Esophagus squamous epithelium (tissue), 5 donors: ENCODE measurements at regions not wholly inside any gene's neighbourhood (a gene's known extent, or its start where the extent isn't known, plus 50 kb on each side); places are given as distances from the start of the nearest gene placed in this dataset.

Source experiments
- DNase-seq: peaks from one replicate; lab custom pipeline; 2025; lab: John Stamatoyannopoulos, UW
- H3K27ac ChIP-seq, 4 donors: fragments of 200-600 bp; sonication (generic); one replicate each; pipeline ENCODE4 v1.5.1; 2016 to 2019; ENCODE audit warnings: mild to moderate bottlenecking in 1 of 4
- H3K27me3 ChIP-seq, 4 donors: fragments of 200-600 bp; sonication (generic); 1 replicate in 3 of 4; 2 replicates in 1 of 4; pipeline versions ENCODE4 v1.5.1 to v1.6.0; 2017 to 2021; ENCODE audit warnings: antibody characterized with exemption in 1 of 4
- H3K36me3 ChIP-seq, 3 donors: fragments of 200-600 bp; sonication (generic); one replicate each; pipeline ENCODE4 v1.5.1; 2016 to 2019
- H3K4me1 ChIP-seq, 3 donors: fragments of 200-600 bp; sonication (generic); one replicate each; pipeline ENCODE4 v1.5.1; 2017 to 2019
- H3K4me3 ChIP-seq, 4 donors: fragments of 200-600 bp; sonication (generic); 1 replicate in 3 of 4; 2 replicates in 1 of 4; pipeline ENCODE4 v1.5.1; 2016 to 2019; ENCODE audit warnings: mild to moderate bottlenecking in 2 of 4, moderate library complexity in 1 of 4
- H3K9me3 ChIP-seq, 3 donors: fragments of 200-600 bp; sonication (generic); one replicate each; pipeline ENCODE4 v1.5.1; 2016 to 2019
- POLR2A ChIP-seq, 4 donors: fragments of 450-650 bp; IDR thresholded peaks; one replicate each; pipeline ENCODE4 v1.6.1; 2017; ENCODE audit warnings: antibody characterized with exemption in 4 of 4, mild to moderate bottlenecking in 4 of 4, moderate library complexity in 3 of 4
- WGBS, 2 donors: methylation state at CpG; one replicate each; pipeline ENCODE4 v1.1.5; 2018; 5-methylcytosine and 5-hydroxymethylcytosine counted together
- intact Hi-C: fragments of 100-400 bp; cut with DNase I; formaldehyde crosslinking; loops from one replicate; pipeline ENCODE4 v1.15.0; 2022
- TF ChIP-seq, protein P1 (sequence below), 6 experiments: fragments of 450-650 bp in 4 of 6; fragments of 200-600 bp in 2 of 6; sonication (generic) in 2 of 6; IDR thresholded peaks; one replicate each; pipeline ENCODE4 v1.5.1; 2016 to 2019; ENCODE audit warnings: antibody characterized with exemption in 6 of 6, mild to moderate bottlenecking in 4 of 6, moderate library complexity in 4 of 6
- donor health status: DM: yes; HTN: yes; CAD: no.

GRCh38 chr11:29685361-29685760 lies 331.5 kb downstream of the KCNA4 start:
- no peaks in the 10 kb centered on the region for H3K9me3 ChIP-seq
- WGBS, 2 donors, result 46 to 52% methylated on average over 1 of the region's 1 CpG
- no peaks in the 10 kb centered on the region for H3K27me3 ChIP-seq
- H3K4me3 ChIP-seq, result no peak overlapping the region
- H3K36me3 ChIP-seq, result no peaks in the 10 kb centered on the region
- no peaks in the 10 kb centered on the region for H3K4me1 ChIP-seq
- intact Hi-C loops, result no loop called here
- DNase-seq, result no peak
- no peak overlapping the region for H3K27ac ChIP-seq
- no peak for TF ChIP-seq POLR2A (IDR thresholded peaks at IDR 0.05)
- TF ChIP-seq, protein P1, sequence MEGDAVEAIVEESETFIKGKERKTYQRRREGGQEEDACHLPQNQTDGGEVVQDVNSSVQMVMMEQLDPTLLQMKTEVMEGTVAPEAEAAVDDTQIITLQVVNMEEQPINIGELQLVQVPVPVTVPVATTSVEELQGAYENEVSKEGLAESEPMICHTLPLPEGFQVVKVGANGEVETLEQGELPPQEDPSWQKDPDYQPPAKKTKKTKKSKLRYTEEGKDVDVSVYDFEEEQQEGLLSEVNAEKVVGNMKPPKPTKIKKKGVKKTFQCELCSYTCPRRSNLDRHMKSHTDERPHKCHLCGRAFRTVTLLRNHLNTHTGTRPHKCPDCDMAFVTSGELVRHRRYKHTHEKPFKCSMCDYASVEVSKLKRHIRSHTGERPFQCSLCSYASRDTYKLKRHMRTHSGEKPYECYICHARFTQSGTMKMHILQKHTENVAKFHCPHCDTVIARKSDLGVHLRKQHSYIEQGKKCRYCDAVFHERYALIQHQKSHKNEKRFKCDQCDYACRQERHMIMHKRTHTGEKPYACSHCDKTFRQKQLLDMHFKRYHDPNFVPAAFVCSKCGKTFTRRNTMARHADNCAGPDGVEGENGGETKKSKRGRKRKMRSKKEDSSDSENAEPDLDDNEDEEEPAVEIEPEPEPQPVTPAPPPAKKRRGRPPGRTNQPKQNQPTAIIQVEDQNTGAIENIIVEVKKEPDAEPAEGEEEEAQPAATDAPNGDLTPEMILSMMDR (IDR thresholded peaks at IDR 0.05), result no peak

DNA sequence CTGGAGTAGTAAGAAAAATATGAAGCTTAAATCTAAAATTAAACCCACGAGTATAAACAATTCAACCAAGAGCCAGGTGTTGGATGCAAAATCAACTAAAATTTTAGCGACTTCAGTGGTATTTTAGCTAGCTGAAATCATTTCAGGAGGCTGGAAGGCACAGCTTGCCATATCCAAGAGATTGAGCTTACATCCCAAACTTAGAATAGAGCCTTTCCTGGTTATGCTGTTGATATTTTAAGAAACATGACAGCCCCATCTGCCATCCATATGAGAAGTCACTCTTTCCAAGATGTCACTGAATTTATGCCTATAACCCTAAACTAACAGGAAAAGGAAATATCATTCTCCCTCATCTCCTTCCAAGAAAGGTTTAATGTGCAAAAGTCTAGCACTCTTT lies 334.0 kb downstream of the KCNA4 start:
- intact Hi-C loops, result no loop called here
- 33 to 40% methylated on average over 2 of the region's 2 CpGs for WGBS, 2 donors
- TF ChIP-seq POLR2A (IDR thresholded peaks at IDR 0.05), result no peak
- TF ChIP-seq, protein P1 (IDR thresholded peaks at IDR 0.05), result no peak
- Histone ChIP-seq H3K27ac (no peak overlapping the region), H3K36me3 (no peaks in the 10 kb centered on the region), H3K27me3 (no peaks in the 10 kb centered on the region), H3K4me3 (no peak overlapping the region), H3K9me3 (no peaks in the 10 kb centered on the region), H3K4me1 (no peaks in the 10 kb centered on the region)
- no peak for DNase-seq

- whole genome bisulfite sequencing, 2 donors, result 68 to 70% methylated on average over 3 of the region's 3 CpGs
- Histone ChIP-seq H3K27ac (no peak overlapping the region), H3K4me1 (no peaks in the 10 kb centered on the region), H3K27me3 (no peaks in the 10 kb centered on the region), H3K36me3 (no peaks in the 10 kb centered on the region), H3K4me3 (no peak overlapping the region), H3K9me3 (no peaks in the 10 kb centered on the region)
- TF ChIP-seq POLR2A (IDR thresholded peaks at IDR 0.05), result no peak
- TF ChIP-seq, protein P1 (IDR thresholded peaks at IDR 0.05), result no peak
- intact Hi-C loops, result no loop called here
- no peak for DNase-seq
These were observed 336.8 kb downstream of the KCNA4 start for GRCh38 chr11:29679996-29680395.

GRCh38 chr11:29676993-29677392 lies 339.8 kb downstream of the KCNA4 start:
- no peak for DNase-seq
- Histone ChIP-seq H3K27ac (no peak overlapping the region), H3K9me3 (no peaks in the 10 kb centered on the region), H3K4me3 (no peak overlapping the region), H3K27me3 (no peaks in the 10 kb centered on the region), H3K4me1 (no peaks in the 10 kb centered on the region), H3K36me3 (no peaks in the 10 kb centered on the region)
- intact Hi-C loops, result no loop called here
- TF ChIP-seq POLR2A (IDR thresholded peaks at IDR 0.05), result no peak
- TF ChIP-seq, protein P1 (IDR thresholded peaks at IDR 0.05), result no peak

GRCh38 chr11:29669310-29669709 lies 347.5 kb downstream of the KCNA4 start:
- Histone ChIP-seq H3K4me3 (no peak overlapping the region), H3K9me3 (peaks cover 0 to 8% (median 0%) of the 10 kb centered on the region in 3 donors), H3K27ac (no peak overlapping the region), H3K27me3 (no peaks in the 10 kb centered on the region), H3K36me3 (no peaks in the 10 kb centered on the region), H3K4me1 (no peaks in the 10 kb centered on the region)
- intact Hi-C loops, result no loop called here
- WGBS, 2 donors, result 39 to 66% methylated on average over 5 of the region's 5 CpGs
- DNase-seq, result no peak
- TF ChIP-seq, protein P1 (IDR thresholded peaks at IDR 0.05), result no peak
- no peak for TF ChIP-seq POLR2A (IDR thresholded peaks at IDR 0.05)
